DND-41 (cell line): ENCODE measurements at regions not wholly inside any gene's neighbourhood (a gene's known extent, or its start where the extent isn't known, plus 50 kb on each side); places are given as distances from the start of the nearest gene placed in this dataset.

Experiments used
- ATAC-seq: fragments of 200-7000 bp; cut with Tn5 transposase; 3 replicates; pipeline ENCODE4 v1.9.1; 2021; ENCODE audit warnings: low read depth; ENCODE audit not compliant: insufficient read depth
- DNase-seq: peaks from one replicate; pipeline ENCODE4 v3.0.0-alpha.2; 2020
- H2AFZ ChIP-seq: 2 replicates; pipeline ENCODE4 v1.6.0; 2012; ENCODE audit warnings: low read depth, low read length
- H3K27ac ChIP-seq: 2 replicates; pipeline ENCODE4 v1.5.1; 2012; ENCODE audit warnings: low read length, inconsistent platforms
- H3K27me3 ChIP-seq: fragments of 200-600 bp; sonication (generic); 2 replicates; pipeline ENCODE4 v1.6.0; 2012; ENCODE audit warnings: low read length, mild to moderate bottlenecking, inconsistent platforms; ENCODE audit not compliant: insufficient read depth, poor library complexity
- H3K36me3 ChIP-seq: 2 replicates; pipeline ENCODE4 v1.5.1; 2012; ENCODE audit warnings: low read length, inconsistent platforms; ENCODE audit not compliant: insufficient read depth
- H3K4me1 ChIP-seq: 2 replicates; pipeline ENCODE4 v1.5.1; 2012; ENCODE audit warnings: mild to moderate bottlenecking, low read length; ENCODE audit not compliant: insufficient read depth
- H3K4me2 ChIP-seq: 2 replicates; pipeline ENCODE4 v1.6.0; 2012; ENCODE audit warnings: mild to moderate bottlenecking, moderate library complexity, low read length, inconsistent platforms; ENCODE audit not compliant: insufficient read depth
- H3K4me3 ChIP-seq, 2 experiments: fragments of 200-600 bp in 1 of 2; shearing (Covaris generic) in 1 of 2; 2 replicates each; pipeline ENCODE4 v1.5.1; 2012 to 2016; ENCODE audit warnings: inconsistent platforms in 2 of 2, low read length in 2 of 2, mild to moderate bottlenecking in 2 of 2, low read depth in 1 of 2, moderate library complexity in 1 of 2
- H3K79me2 ChIP-seq: 2 replicates; pipeline ENCODE4 v1.6.0; 2012; ENCODE audit warnings: low read length, inconsistent platforms; ENCODE audit not compliant: insufficient read depth
- H3K9ac ChIP-seq: 2 replicates; pipeline ENCODE4 v1.6.0; 2012; ENCODE audit warnings: low read depth, mild to moderate bottlenecking, inconsistent platforms, low read length, moderate library complexity
- H3K9me3 ChIP-seq: 2 replicates; pipeline ENCODE4 v1.5.1; 2012; ENCODE audit warnings: low read length, moderate library complexity, mild to moderate bottlenecking, inconsistent platforms; ENCODE audit not compliant: insufficient read depth, severe bottlenecking
- H4K20me1 ChIP-seq: 2 replicates; pipeline ENCODE4 v1.6.0; 2012; ENCODE audit warnings: low read length; ENCODE audit not compliant: insufficient read depth
- CTCF ChIP-seq: IDR thresholded peaks from 2 replicates; pipeline ENCODE4 v1.5.1; 2012; ENCODE audit warnings: borderline replicate concordance, low read length, moderate library complexity, mild to moderate bottlenecking; ENCODE audit not compliant: poor library complexity, severe bottlenecking; ENCODE audit errors: extremely low read depth
- EZH2 ChIP-seq: IDR thresholded peaks from 3 replicates; pipeline ENCODE4 v1.6.1; 2012; ENCODE audit warnings: borderline replicate concordance, low read depth, mild to moderate bottlenecking, moderate library complexity, low read length, inconsistent platforms; ENCODE audit not compliant: severe bottlenecking

DNA sequence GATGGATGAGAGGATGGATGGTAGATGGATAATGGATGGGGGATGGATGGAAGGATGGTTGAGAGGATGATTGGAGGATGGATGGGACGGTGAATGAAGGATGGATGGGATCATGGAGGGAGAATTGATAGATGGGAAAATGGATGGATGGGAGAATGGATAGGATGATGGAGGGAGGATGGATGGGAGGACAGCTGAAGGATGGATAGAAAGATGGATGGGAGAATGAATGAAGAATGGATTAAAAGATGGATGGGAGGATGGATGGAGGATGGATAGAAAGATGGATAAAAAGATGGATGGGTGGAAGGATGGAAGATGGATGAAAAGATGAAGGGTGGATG lies 218.3 kb upstream of the IER5L start:
- Histone ChIP-seq H3K79me2 (no peaks in the 10 kb centered on the region), H3K9ac (no peak overlapping the region), H2AFZ (no peak overlapping the region), H3K4me1 (no peaks in the 10 kb centered on the region), H3K27me3 (no peaks in the 10 kb centered on the region), H3K4me3 (no peak overlapping the region), H4K20me1 (no peaks in the 10 kb centered on the region), H3K9me3 (no peaks in the 10 kb centered on the region), H3K27ac (no peak overlapping the region), H3K36me3 (no peaks in the 10 kb centered on the region), H3K4me2 (no peak overlapping the region)
- DNase-seq: no peak
- TF ChIP-seq EZH2 (no peak), CTCF (no peak)
- no peak for ATAC-seq

DNA sequence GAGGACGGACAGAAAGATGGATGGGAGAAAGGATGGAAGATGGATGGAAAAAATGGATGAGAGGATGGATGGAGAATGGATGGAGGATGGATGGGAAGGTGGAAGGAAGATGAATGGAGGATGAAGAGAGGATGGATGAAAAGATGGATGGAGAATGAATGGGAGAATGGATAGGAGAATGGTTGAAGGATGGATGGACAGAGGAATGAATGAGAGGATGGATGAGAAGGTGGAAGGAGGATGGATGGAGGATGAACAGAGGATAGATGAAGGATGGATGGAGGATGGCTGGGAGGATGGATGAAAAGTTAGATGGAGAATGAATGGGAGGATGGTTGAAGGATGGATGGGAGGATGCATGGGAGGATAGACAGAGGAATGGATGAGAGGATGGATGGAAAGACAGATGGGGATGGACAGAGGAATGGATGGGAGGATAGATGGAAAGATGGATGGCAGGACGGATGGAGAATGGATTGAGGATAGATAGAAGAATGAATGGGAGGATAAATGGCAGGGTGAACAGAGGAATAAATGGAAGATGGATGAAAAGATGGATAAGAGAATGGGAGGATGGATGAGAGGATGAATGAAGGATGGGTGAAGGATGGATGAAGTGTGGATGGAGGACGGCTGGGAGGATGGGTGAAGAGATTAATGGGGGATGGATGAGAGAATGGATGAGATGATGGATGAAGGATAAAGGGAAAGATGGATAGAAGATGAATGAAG lies 217.7 kb upstream of the IER5L start:
- TF ChIP-seq EZH2 (no peak), CTCF (no peak)
- no peaks in the 10 kb centered on the region for H3K9me3 ChIP-seq
- H3K4me1 ChIP-seq: no peaks in the 10 kb centered on the region
- H3K36me3 ChIP-seq: no peaks in the 10 kb centered on the region
- no peaks in the 10 kb centered on the region for H4K20me1 ChIP-seq
- DNase-seq: no peak
- no peaks in the 10 kb centered on the region for H3K27me3 ChIP-seq
- H3K79me2 ChIP-seq: no peaks in the 10 kb centered on the region
- no peak overlapping the region for H2AFZ ChIP-seq
- H3K4me2 ChIP-seq: no peak overlapping the region
- no peak overlapping the region for H3K9ac ChIP-seq
- H3K27ac ChIP-seq: no peak overlapping the region
- no peak for ATAC-seq
- no peak overlapping the region for H3K4me3 ChIP-seq

DNA sequence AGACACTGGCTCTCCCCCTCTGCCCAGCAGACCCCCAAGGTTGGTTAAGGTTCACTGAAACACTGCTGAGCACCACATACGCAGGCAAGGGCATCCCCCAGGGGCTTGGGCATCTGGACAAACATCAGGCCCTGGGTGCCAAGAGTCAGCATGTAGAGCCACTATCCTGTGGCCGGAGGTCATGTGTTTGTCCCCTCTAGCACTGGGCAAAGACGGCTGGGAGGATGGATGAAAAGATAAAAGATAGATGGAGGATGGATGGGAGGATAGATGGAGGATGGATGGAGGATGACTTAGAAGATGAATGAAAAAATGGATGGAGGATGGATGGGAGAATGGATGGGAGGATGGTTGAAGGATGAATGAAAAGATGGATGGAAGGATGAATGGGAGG lies 216.8 kb upstream of the IER5L start:
- ATAC-seq (no peak), DNase-seq (no peak)
- no peak overlapping the region for H3K9ac ChIP-seq
- no peak overlapping the region for H3K4me2 ChIP-seq
- no peaks in the 10 kb centered on the region for H4K20me1 ChIP-seq
- TF ChIP-seq EZH2: no peak
- TF ChIP-seq CTCF: no peak
- no peak overlapping the region for H3K4me3 ChIP-seq
- no peak overlapping the region for H3K27ac ChIP-seq
- H3K4me1 ChIP-seq: no peaks in the 10 kb centered on the region
- no peaks in the 10 kb centered on the region for H3K79me2 ChIP-seq
- H3K36me3 ChIP-seq: no peaks in the 10 kb centered on the region
- H2AFZ ChIP-seq: no peak overlapping the region
- H3K27me3 ChIP-seq: no peaks in the 10 kb centered on the region
- no peaks in the 10 kb centered on the region for H3K9me3 ChIP-seq
